MM.1S (cell line): ENCODE measurements at regions not wholly inside any gene's neighbourhood (a gene's known extent, or its start where the extent isn't known, plus 50 kb on each side); places are given as distances from the start of the nearest gene placed in this dataset.

Source experiments
- DNase-seq: peaks from one replicate; pipeline ENCODE4 v3.0.0-alpha.2; 2015
- H2AFZ ChIP-seq: fragments of 300-600 bp; sonication (generic); 2 replicates; pipeline ENCODE4 v1.6.0; 2016; ENCODE audit warnings: antibody characterized with exemption, low read length
- H3F3A ChIP-seq: fragments of 300-600 bp; sonication (generic); 2 replicates; pipeline ENCODE4 v1.6.1; 2016; ENCODE audit warnings: mild to moderate bottlenecking, antibody characterized with exemption, low read length, moderate library complexity, mixed read lengths; ENCODE audit not compliant: insufficient read depth
- H3K27ac ChIP-seq: fragments of 300-600 bp; sonication (generic); 2 replicates; pipeline ENCODE4 v1.5.1; 2016; ENCODE audit warnings: mild to moderate bottlenecking, low read length
- H3K27me3 ChIP-seq: fragments of 300-600 bp; sonication (generic); replicated peaks from 2 replicates; pipeline ENCODE4 v1.6.0; 2016; ENCODE audit warnings: low read length; ENCODE audit not compliant: insufficient read depth
- H3K36me3 ChIP-seq: fragments of 300-600 bp; sonication (generic); replicated peaks from 2 replicates; pipeline ENCODE4 v1.6.1; 2016; ENCODE audit warnings: mild to moderate bottlenecking, low read length, mixed read lengths; ENCODE audit not compliant: insufficient read depth
- H3K4me1 ChIP-seq: fragments of 300-600 bp; sonication (generic); 2 replicates; pipeline ENCODE4 v1.6.1; 2016; ENCODE audit warnings: low read length, mixed read lengths
- H3K4me2 ChIP-seq: fragments of 300-600 bp; sonication (generic); 2 replicates; pipeline ENCODE4 v1.6.0; 2016; ENCODE audit warnings: low read depth, low read length
- H3K4me3 ChIP-seq: fragments of 300-600 bp; sonication (generic); 2 replicates; pipeline ENCODE4 v1.5.1; 2016; ENCODE audit warnings: low read length, mixed read lengths
- H3K79me2 ChIP-seq: fragments of 300-600 bp; sonication (generic); 2 replicates; pipeline ENCODE4 v1.6.1; 2016; ENCODE audit warnings: mixed run types, low read length, mixed read lengths
- H3K9ac ChIP-seq: fragments of 300-600 bp; sonication (generic); 2 replicates; pipeline ENCODE4 v1.6.1; 2016; ENCODE audit warnings: low read length, mixed read lengths
- H3K9me2 ChIP-seq: fragments of 300-600 bp; sonication (generic); replicated peaks from 2 replicates; pipeline ENCODE4 v1.6.1; 2016; ENCODE audit warnings: mild to moderate bottlenecking, low read length, mixed read lengths; ENCODE audit not compliant: insufficient read depth
- H3K9me3 ChIP-seq: fragments of 300-600 bp; sonication (generic); replicated peaks from 2 replicates; pipeline ENCODE4 v1.6.1; 2016; ENCODE audit warnings: mild to moderate bottlenecking, low read length, mixed read lengths; ENCODE audit not compliant: insufficient read depth
- H4K20me1 ChIP-seq: fragments of 300-600 bp; sonication (generic); 2 replicates; pipeline ENCODE4 v1.6.1; 2016; ENCODE audit warnings: mild to moderate bottlenecking, low read length, moderate library complexity, mixed read lengths; ENCODE audit not compliant: insufficient read depth
- EZH2 ChIP-seq: fragments of 300-600 bp; sonication (generic); optimal IDR thresholded peaks from 2 replicates; pipeline ENCODE3; 2017; ENCODE audit warnings: low read depth, mild to moderate bottlenecking, antibody characterized with exemption, low read length, mixed read lengths
- EZH2phosphoT487 ChIP-seq: fragments of 300-600 bp; sonication (generic); IDR thresholded peaks from 2 replicates; pipeline ENCODE4 v1.6.1; 2018; ENCODE audit warnings: antibody characterized with exemption, low read length
- TF ChIP-seq, protein P1 (sequence below): fragments of 300-600 bp; sonication (generic); IDR thresholded peaks from 2 replicates; pipeline ENCODE4 v1.5.1; 2016; ENCODE audit warnings: antibody characterized with exemption, low read length, mixed read lengths

- no peak for DNase-seq
- no peaks in the 10 kb centered on the region for H3K9me2 ChIP-seq
- H3K4me2 ChIP-seq: no peak overlapping the region
- TF ChIP-seq EZH2: no peak
- no peak for TF ChIP-seq EZH2phosphoT487
- TF ChIP-seq, protein P1, sequence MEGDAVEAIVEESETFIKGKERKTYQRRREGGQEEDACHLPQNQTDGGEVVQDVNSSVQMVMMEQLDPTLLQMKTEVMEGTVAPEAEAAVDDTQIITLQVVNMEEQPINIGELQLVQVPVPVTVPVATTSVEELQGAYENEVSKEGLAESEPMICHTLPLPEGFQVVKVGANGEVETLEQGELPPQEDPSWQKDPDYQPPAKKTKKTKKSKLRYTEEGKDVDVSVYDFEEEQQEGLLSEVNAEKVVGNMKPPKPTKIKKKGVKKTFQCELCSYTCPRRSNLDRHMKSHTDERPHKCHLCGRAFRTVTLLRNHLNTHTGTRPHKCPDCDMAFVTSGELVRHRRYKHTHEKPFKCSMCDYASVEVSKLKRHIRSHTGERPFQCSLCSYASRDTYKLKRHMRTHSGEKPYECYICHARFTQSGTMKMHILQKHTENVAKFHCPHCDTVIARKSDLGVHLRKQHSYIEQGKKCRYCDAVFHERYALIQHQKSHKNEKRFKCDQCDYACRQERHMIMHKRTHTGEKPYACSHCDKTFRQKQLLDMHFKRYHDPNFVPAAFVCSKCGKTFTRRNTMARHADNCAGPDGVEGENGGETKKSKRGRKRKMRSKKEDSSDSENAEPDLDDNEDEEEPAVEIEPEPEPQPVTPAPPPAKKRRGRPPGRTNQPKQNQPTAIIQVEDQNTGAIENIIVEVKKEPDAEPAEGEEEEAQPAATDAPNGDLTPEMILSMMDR: no peak
- no peaks in the 10 kb centered on the region for H3K27me3 ChIP-seq
- H3K9ac ChIP-seq: no peak overlapping the region
- no peaks in the 10 kb centered on the region for H3K36me3 ChIP-seq
- no peaks in the 10 kb centered on the region for H4K20me1 ChIP-seq
- no peaks in the 10 kb centered on the region for H3F3A ChIP-seq
- H3K4me1 ChIP-seq: no peaks in the 10 kb centered on the region
- H3K4me3 ChIP-seq: no peak overlapping the region
- H3K79me2 ChIP-seq: no peaks in the 10 kb centered on the region
- no peak overlapping the region for H2AFZ ChIP-seq
- H3K9me3 ChIP-seq: no peaks in the 10 kb centered on the region
- no peak overlapping the region for H3K27ac ChIP-seq
These were observed 67.9 kb upstream of the PUDP start for GRCh38 chrX:7215842-7216241.

GRCh38 chrX:7214251-7214650, 66.3 kb upstream of the PUDP start:
- Histone ChIP-seq H4K20me1 (no peaks in the 10 kb centered on the region), H2AFZ (no peak overlapping the region), H3K9me2 (no peaks in the 10 kb centered on the region), H3K4me3 (no peak overlapping the region), H3K27ac (no peak overlapping the region), H3K4me1 (no peaks in the 10 kb centered on the region), H3K79me2 (no peaks in the 10 kb centered on the region), H3K27me3 (no peaks in the 10 kb centered on the region), H3F3A (no peaks in the 10 kb centered on the region), H3K4me2 (no peak overlapping the region), H3K9me3 (no peaks in the 10 kb centered on the region), H3K36me3 (no peaks in the 10 kb centered on the region), H3K9ac (no peak overlapping the region)
- no peak for DNase-seq
- TF ChIP-seq, protein P1: no peak
- TF ChIP-seq EZH2: no peak
- TF ChIP-seq EZH2phosphoT487: no peak

DNA sequence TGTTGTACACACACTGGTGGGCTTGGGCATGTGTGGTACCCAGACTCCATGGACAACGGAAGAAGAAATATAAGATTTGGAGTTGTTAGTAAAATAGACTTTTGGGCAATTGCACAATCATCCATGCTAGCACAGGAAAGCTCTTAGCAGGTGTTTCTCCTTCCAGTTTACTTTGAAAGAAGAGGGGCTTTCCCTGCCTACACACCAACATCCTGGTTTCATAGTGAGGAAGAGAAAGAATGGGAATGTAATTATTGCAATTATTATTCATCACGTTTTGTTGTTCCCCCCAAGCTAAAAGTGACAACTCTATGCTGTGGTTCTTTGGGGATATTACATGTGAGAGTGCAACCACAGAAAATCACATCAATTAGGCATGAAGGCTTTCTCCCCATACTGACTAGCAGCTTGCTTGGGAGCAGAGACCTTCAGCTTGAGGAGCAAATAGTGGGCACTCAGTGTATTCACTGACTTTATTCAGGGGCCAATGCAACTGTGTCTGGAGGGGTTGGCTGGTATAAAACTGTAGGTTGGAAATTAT, 57.2 kb upstream of the PUDP start:
- Histone ChIP-seq H3F3A (no peaks in the 10 kb centered on the region), H3K36me3 (no peaks in the 10 kb centered on the region), H4K20me1 (no peaks in the 10 kb centered on the region), H3K4me3 (no peak overlapping the region), H3K79me2 (no peaks in the 10 kb centered on the region), H3K4me1 (no peaks in the 10 kb centered on the region), H3K27me3 (no peaks in the 10 kb centered on the region), H2AFZ (no peak overlapping the region), H3K9ac (no peak overlapping the region), H3K27ac (no peak overlapping the region), H3K9me3 (no peaks in the 10 kb centered on the region), H3K4me2 (no peak overlapping the region), H3K9me2 (no peaks in the 10 kb centered on the region)
- no peak for TF ChIP-seq EZH2
- no peak for DNase-seq

DNA sequence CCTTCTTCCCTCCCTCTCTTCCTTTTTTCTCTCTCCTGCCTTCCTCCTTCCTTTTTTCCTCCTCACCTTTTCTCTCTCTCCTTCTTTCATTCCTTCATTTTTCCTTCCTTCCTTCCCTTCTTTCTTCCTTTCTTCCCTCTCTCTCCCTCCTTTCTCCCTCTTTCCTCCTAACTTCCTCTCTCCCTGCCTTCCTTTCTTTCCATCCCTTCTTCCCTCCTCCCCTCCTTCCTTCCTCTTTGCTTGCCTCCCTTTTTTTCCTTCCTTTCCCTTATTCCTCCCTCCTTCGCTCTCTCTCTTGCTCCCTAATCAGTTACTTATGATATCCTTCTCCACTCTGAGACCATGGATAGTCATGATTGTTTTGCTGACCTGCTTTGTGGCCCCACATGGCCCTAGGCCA, 56.7 kb upstream of the PUDP start:
- DNase-seq: no peak
- Histone ChIP-seq H3K36me3 (no peaks in the 10 kb centered on the region), H3K4me3 (no peak overlapping the region), H3K27ac (no peak overlapping the region), H2AFZ (no peak overlapping the region), H3K9ac (no peak overlapping the region), H3K27me3 (no peaks in the 10 kb centered on the region), H3K9me2 (no peaks in the 10 kb centered on the region), H3K4me1 (no peaks in the 10 kb centered on the region), H3F3A (no peaks in the 10 kb centered on the region), H3K9me3 (no peaks in the 10 kb centered on the region), H3K4me2 (no peak overlapping the region), H4K20me1 (no peaks in the 10 kb centered on the region), H3K79me2 (no peaks in the 10 kb centered on the region)
- TF ChIP-seq EZH2phosphoT487 (no peak), EZH2 (no peak)
- TF ChIP-seq, protein P1: no peak
